M059J (cell line): ENCODE measurements at regions not wholly inside any gene's neighbourhood (a gene's known extent, or its start where the extent isn't known, plus 50 kb on each side); places are given as distances from the start of the nearest gene placed in this dataset.
A peak's percentile ranks its signal among the peaks of the same experiment; 100 is the strongest.
"Not testable (repeated sequence)": the region's sequence is repeated elsewhere in the genome, so short reads cannot be mapped to it uniquely, and the experiment has no call there.

Experiments
- DNase-seq: peaks from one replicate; pipeline ENCODE4 v3.0.0-alpha.2; 2012; ENCODE audit warnings: low read depth

GRCh38 chr7:153081496-153081895 lies 321.9 kb downstream of the ACTR3B start:
- no peak for DNase-seq

- no peak for DNase-seq
Observed at GRCh38 chr7:153084278-153084677, 324.7 kb downstream of the ACTR3B start.

- DNase-seq = peak; percentile 9
Observed at GRCh38 chr7:153087498-153087897, 327.9 kb downstream of the ACTR3B start.

- DNase-seq = no peak
Observed at GRCh38 chr7:153088601-153089000, 329.0 kb downstream of the ACTR3B start.

GRCh38 chr7:153090209-153090608 lies 330.7 kb downstream of the ACTR3B start:
- no peak for DNase-seq

GRCh38 chr7:153090764-153091163 lies 331.2 kb downstream of the ACTR3B start:
- DNase-seq = no peak

GRCh38 chr7:153091477-153091876 lies 331.9 kb downstream of the ACTR3B start:
- no peak for DNase-seq

GRCh38 chr7:153097511-153098201 lies 338.1 kb downstream of the ACTR3B start:
- DNase-seq = no peak

GRCh38 chr7:153099235-153099634 lies 339.7 kb downstream of the ACTR3B start:
- DNase-seq = no peak

GRCh38 chr7:153100691-153101237 lies 341.2 kb downstream of the ACTR3B start:
- DNase-seq = no peak

- DNase-seq = no peak
Observed at GRCh38 chr7:153103202-153103601, 343.6 kb downstream of the ACTR3B start.

GRCh38 chr7:153107826-153108225 lies 348.3 kb downstream of the ACTR3B start:
- no peak for DNase-seq

GRCh38 chr7:153109566-153109965 lies 350.0 kb downstream of the ACTR3B start:
- DNase-seq = no peak

- no peak for DNase-seq
Observed at GRCh38 chr7:153110606-153111005, 351.1 kb downstream of the ACTR3B start.

- not testable (repeated sequence) for DNase-seq
Observed at GRCh38 chr7:153122255-153122654, 362.7 kb downstream of the ACTR3B start.

GRCh38 chr7:153130052-153130451 lies 370.5 kb downstream of the ACTR3B start:
- no peak for DNase-seq

- no peak for DNase-seq
Observed at GRCh38 chr7:153151766-153152165, 392.2 kb downstream of the ACTR3B start.

GRCh38 chr7:153152801-153153422 lies 393.4 kb downstream of the ACTR3B start:
- no peak for DNase-seq

GRCh38 chr7:153158149-153158548 lies 398.6 kb downstream of the ACTR3B start:
- no peak for DNase-seq

GRCh38 chr7:153170287-153170686 lies 410.7 kb downstream of the ACTR3B start:
- no peak for DNase-seq

- no peak for DNase-seq
Observed at GRCh38 chr7:153185936-153186335, 426.4 kb downstream of the ACTR3B start.

- DNase-seq = no peak
Observed at GRCh38 chr7:153188161-153188560, 428.6 kb downstream of the ACTR3B start.

GRCh38 chr7:153188630-153189029 lies 429.1 kb downstream of the ACTR3B start:
- no peak for DNase-seq
